Stomach (tissue), 8 donors: ENCODE measurements at regions not wholly inside any gene's neighbourhood (a gene's known extent, or its start where the extent isn't known, plus 50 kb on each side); places are given as distances from the start of the nearest gene placed in this dataset.

Experiments used
- DNase-seq, 2 donors: peaks; one replicate each; pipeline versions ENCODE4 v3.0.0 to v3.0.0-alpha.2; 2013 to 2019
- H3K27ac ChIP-seq, 5 donors: fragments of 200-600 bp in 4 of 5; sonication (generic) in 4 of 5; one replicate each; pipeline ENCODE4 v1.5.1; 2013 to 2019; ENCODE audit warnings: mild to moderate bottlenecking in 1 of 5, moderate library complexity in 1 of 5
- H3K27me3 ChIP-seq, 3 donors: fragments of 200-600 bp; sonication (generic); one replicate each; pipeline ENCODE4 v1.5.1; 2017 to 2019; ENCODE audit warnings: mixed run types in 1 of 3
- H3K36me3 ChIP-seq, 4 donors: fragments of 200-600 bp; sonication (generic); 1 replicate in 3 of 4; 2 replicates in 1 of 4; pipeline ENCODE4 v1.5.1; 2016 to 2019
- H3K4me1 ChIP-seq, 4 donors: fragments of 200-600 bp; sonication (generic); one replicate each; pipeline ENCODE4 v1.5.1; 2016 to 2019
- H3K4me3 ChIP-seq, 4 donors: fragments of 200-600 bp; sonication (generic) in 3 of 4; one replicate each; pipeline ENCODE4 v1.5.1; 2016 to 2019; ENCODE audit warnings: mild to moderate bottlenecking in 1 of 4
- H3K9me3 ChIP-seq, 4 donors: fragments of 200-600 bp; sonication (generic); one replicate each; pipeline ENCODE4 v1.5.1; 2016 to 2019
- EP300 ChIP-seq: sonication (generic); formaldehyde crosslinking; IDR thresholded peaks from one replicate; pipeline ENCODE4 v1.6.1; 2017; ENCODE audit warnings: antibody characterized with exemption
- POLR2A ChIP-seq, 4 donors: fragments of 450-650 bp; IDR thresholded peaks; one replicate each; pipeline ENCODE4 v1.6.1; 2016; ENCODE audit warnings: antibody characterized with exemption in 4 of 4, control low read depth in 2 of 4, mild to moderate bottlenecking in 1 of 4, moderate library complexity in 1 of 4
- POLR2AphosphoS5 ChIP-seq, 3 donors: sonication (generic); formaldehyde crosslinking; IDR thresholded peaks; one replicate each; pipeline ENCODE4 v1.6.1; 2016; ENCODE audit warnings: antibody characterized with exemption in 3 of 3
- WGBS, 5 donors: extraction: QIAGEN DNeasy Blood & Tissue Kit in 3 of 5; methylation state at CpG; one replicate each; pipeline versions ENCODE4 v1.1.5 to v1.1.7; 2013 to 2018; 5-methylcytosine and 5-hydroxymethylcytosine counted together
- intact Hi-C: fragments of 100-400 bp; cut with DNase I; formaldehyde crosslinking; loops from one replicate; pipeline ENCODE4 v1.15.1; 2023; ENCODE audit warnings: low total_unique reads
- TF ChIP-seq, protein P1 (sequence below), 7 experiments: fragments of 450-650 bp in 4 of 7; fragments of 200-600 bp in 3 of 7; sonication (generic) in 3 of 7; IDR thresholded peaks; one replicate each; pipeline ENCODE4 v1.5.1; 2016 to 2019; ENCODE audit warnings: antibody characterized with exemption in 7 of 7, control low read depth in 2 of 7, mild to moderate bottlenecking in 1 of 7
- donor health status: healthy with polysubstance abuse.
- donor health status: Bipolar disorder and iron deficiency.
- donor health status: healthy.

- TF ChIP-seq POLR2A (IDR thresholded peaks at IDR 0.05) = no peak
- TF ChIP-seq, protein P1, sequence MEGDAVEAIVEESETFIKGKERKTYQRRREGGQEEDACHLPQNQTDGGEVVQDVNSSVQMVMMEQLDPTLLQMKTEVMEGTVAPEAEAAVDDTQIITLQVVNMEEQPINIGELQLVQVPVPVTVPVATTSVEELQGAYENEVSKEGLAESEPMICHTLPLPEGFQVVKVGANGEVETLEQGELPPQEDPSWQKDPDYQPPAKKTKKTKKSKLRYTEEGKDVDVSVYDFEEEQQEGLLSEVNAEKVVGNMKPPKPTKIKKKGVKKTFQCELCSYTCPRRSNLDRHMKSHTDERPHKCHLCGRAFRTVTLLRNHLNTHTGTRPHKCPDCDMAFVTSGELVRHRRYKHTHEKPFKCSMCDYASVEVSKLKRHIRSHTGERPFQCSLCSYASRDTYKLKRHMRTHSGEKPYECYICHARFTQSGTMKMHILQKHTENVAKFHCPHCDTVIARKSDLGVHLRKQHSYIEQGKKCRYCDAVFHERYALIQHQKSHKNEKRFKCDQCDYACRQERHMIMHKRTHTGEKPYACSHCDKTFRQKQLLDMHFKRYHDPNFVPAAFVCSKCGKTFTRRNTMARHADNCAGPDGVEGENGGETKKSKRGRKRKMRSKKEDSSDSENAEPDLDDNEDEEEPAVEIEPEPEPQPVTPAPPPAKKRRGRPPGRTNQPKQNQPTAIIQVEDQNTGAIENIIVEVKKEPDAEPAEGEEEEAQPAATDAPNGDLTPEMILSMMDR (IDR thresholded peaks at IDR 0.05) = no peak
- TF ChIP-seq POLR2AphosphoS5 (IDR thresholded peaks at IDR 0.05) = no peak
- TF ChIP-seq EP300 = no peak
- WGBS, 5 donors = 63 to 69% (median 66%) methylated on average over 3 of the region's 3 CpGs
- no peaks in the 10 kb centered on the region for H3K4me1 ChIP-seq
- no peak overlapping the region for H3K4me3 ChIP-seq
- H3K9me3 ChIP-seq = no peaks in the 10 kb centered on the region
- no peak for DNase-seq
- no peaks in the 10 kb centered on the region for H3K36me3 ChIP-seq
- no peak overlapping the region for H3K27ac ChIP-seq
- H3K27me3 ChIP-seq = no peaks in the 10 kb centered on the region
- intact Hi-C loops = no loop called here
These were observed 528.2 kb downstream of the MRPL39 start for GRCh38 chr21:25079053-25079452.

GRCh38 chr21:25062061-25062460 is 545.2 kb downstream of the MRPL39 start:
- TF ChIP-seq, protein P1 (IDR thresholded peaks at IDR 0.05) = no peak
- TF ChIP-seq POLR2A (IDR thresholded peaks at IDR 0.05) (no peak), EP300 (no peak), POLR2AphosphoS5 (IDR thresholded peaks at IDR 0.05) (no peak)
- Histone ChIP-seq H3K27ac (no peak overlapping the region), H3K9me3 (no peaks in the 10 kb centered on the region), H3K36me3 (no peaks in the 10 kb centered on the region), H3K4me3 (no peak overlapping the region), H3K27me3 (no peaks in the 10 kb centered on the region), H3K4me1 (no peaks in the 10 kb centered on the region)
- 47 to 76% (median 53%) methylated on average over 1 of the region's 1 CpG for WGBS, 5 donors
- intact Hi-C loops = no loop called here
- DNase-seq = no peak

GRCh38 chr21:25054689-25055088 is 552.6 kb downstream of the MRPL39 start:
- no peak for DNase-seq
- Histone ChIP-seq H3K4me1 (no peaks in the 10 kb centered on the region), H3K4me3 (no peak overlapping the region), H3K9me3 (no peaks in the 10 kb centered on the region), H3K36me3 (no peaks in the 10 kb centered on the region), H3K27me3 (no peaks in the 10 kb centered on the region), H3K27ac (no peak overlapping the region)
- TF ChIP-seq POLR2A (IDR thresholded peaks at IDR 0.05) = no peak
- TF ChIP-seq EP300 = no peak
- no peak for TF ChIP-seq POLR2AphosphoS5 (IDR thresholded peaks at IDR 0.05)
- TF ChIP-seq, protein P1 (IDR thresholded peaks at IDR 0.05) = no peak
- intact Hi-C loops = no loop called here
- 29 to 44% (median 34%) methylated on average over 2 of the region's 2 CpGs for WGBS, 5 donors

DNA sequence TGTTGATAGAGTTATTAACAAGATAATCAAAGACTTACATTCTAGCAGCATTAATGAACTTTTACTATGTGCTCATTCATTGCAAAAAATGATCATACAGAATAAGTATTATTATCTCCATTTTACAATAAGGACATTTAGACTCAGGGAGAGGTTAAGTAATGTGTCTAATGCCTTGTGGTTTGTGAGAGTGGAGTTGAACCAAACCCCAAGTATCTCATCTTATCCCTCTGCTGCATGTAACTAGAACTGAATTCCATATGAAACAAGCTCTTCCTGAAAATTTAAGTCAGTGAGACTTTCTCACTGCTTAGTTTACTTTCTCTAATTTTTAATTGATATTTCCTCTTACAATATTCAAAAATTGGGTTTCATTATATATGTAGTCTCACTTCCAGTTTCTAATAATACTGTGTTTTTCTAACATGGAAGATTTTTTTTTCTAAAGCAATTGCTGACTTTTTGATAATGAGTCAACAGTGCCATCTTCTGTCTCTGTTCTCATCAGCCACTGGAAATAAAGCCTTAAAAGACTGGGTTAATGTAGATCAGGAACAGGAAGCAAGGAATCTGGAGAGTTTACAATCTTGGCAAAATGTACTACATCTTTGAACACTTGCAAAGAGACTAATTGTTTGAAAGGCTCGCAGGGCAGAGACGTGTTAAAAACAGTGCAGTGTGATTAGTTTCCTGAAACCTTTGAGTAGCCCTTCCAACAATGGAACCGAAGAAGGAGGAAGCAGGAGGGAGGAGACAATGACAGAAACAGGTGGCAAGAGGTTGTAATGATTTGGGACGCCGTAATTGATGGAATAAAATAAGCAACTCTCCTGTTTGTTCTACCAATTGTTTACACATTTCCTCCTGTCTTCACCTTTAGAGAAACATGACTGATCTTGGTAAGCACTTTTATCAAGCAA is 567.6 kb downstream of the MRPL39 start:
- H3K27me3 ChIP-seq = no peaks in the 10 kb centered on the region
- WGBS, 5 donors = 0 to 4% (median 2%) methylated on average over 5 of the region's 5 CpGs
- H3K4me3 ChIP-seq = no peak overlapping the region
- intact Hi-C loops = no loop called here
- no peaks in the 10 kb centered on the region for H3K36me3 ChIP-seq
- no peak overlapping the region for H3K27ac ChIP-seq
- H3K9me3 ChIP-seq = no peaks in the 10 kb centered on the region
- no peak for TF ChIP-seq EP300
- TF ChIP-seq POLR2A (IDR thresholded peaks at IDR 0.05) = no peak
- TF ChIP-seq, protein P1 (IDR thresholded peaks at IDR 0.05) = peak in 2 of 7 experiments; percentile 8 to 41
- no peak for TF ChIP-seq POLR2AphosphoS5 (IDR thresholded peaks at IDR 0.05)
- H3K4me1 ChIP-seq = no peaks in the 10 kb centered on the region
- peak in 1 of 2 donors; percentile 75 for DNase-seq
